ENCODE measurements at regions not wholly inside any gene's neighbourhood (a gene's known extent, or its start where the extent isn't known, plus 50 kb on each side); places are given as distances from the start of the nearest gene placed in this dataset.

DNA sequence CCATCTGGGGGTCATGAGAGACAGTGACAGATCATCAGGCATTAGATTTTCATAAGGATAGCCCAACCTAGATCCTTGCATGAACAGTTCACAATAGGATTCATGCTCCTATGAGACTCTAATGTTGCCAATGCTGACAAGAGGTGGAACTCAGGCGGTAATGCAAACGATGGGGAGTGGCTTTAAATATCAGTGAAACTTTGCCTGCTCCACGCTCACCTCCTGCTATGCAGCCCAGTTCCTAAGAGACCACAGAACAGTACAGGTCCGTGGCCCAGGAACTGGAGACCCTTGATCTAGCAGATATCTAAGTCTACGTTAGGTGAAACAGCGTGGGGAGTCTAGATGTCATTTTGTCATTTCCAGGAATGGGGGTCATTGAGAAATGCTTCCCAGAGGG is 165.7 kb downstream of the OR13H1 start:
- BruUV-seq (replicated peaks): no TSS peak
- ChIA-PET POLR2A (no interaction called here), CTCF (no interaction called here)
- Histone ChIP-seq H3K9me3 (replicated peaks; ENCODE audit: control insufficient read depth, insufficient read depth, low read length) (no peaks in the 10 kb centered on the region), H3K79me2 (ENCODE audit: control insufficient read depth, insufficient read depth, low read length) (no peaks in the 10 kb centered on the region), H3K9me1 (replicated peaks; ENCODE audit: control insufficient read depth, extremely low read depth, insufficient read depth, low read length) (no peaks in the 10 kb centered on the region), H3K9ac (replicated peaks; ENCODE audit: extremely low read depth, insufficient read depth, low read length) (no peak overlapping the region), H2AFZ (ENCODE audit: low read depth, low read length) (no peak overlapping the region), H3K27me3 (ENCODE audit: control insufficient read depth in 2 of 2, insufficient read depth in 2 of 2, low read length in 2 of 2) (no peaks in the 10 kb centered on the region), H3K4me2 (ENCODE audit: insufficient read depth, low read length) (no peak overlapping the region), H3K4me1 (ENCODE audit: control insufficient read depth, extremely low read depth, insufficient read depth, low read length) (no peaks in the 10 kb centered on the region), H3K36me3 (ENCODE audit: control insufficient read depth in 2 of 2, extremely low read depth in 1 of 2, insufficient read depth in 2 of 2, low read length in 2 of 2) (no peaks in the 10 kb centered on the region), H3K4me3 (replicated peaks in 1 of 3; ENCODE audit: insufficient read depth in 1 of 3, low read depth in 1 of 3, low read length in 3 of 3) (no peak overlapping the region), H3K27ac (ENCODE audit: insufficient read depth, low read depth, low read length) (no peak overlapping the region), H4K20me1 (replicated peaks; ENCODE audit: control insufficient read depth, extremely low read depth, insufficient read depth, low read length) (no peaks in the 10 kb centered on the region)
- TF ChIP-seq EZH2 (IDR thresholded peaks at IDR 0.05; ENCODE audit: borderline replicate concordance, low read depth, low read length, severe bottlenecking): no peak
- TF ChIP-seq FOS (IDR thresholded peaks at IDR 0.05; ENCODE audit: borderline replicate concordance, insufficient read depth, low read length): no peak
- TF ChIP-seq GATA2 (IDR thresholded peaks at IDR 0.05; ENCODE audit: insufficient read depth, insufficient read length, low read depth, low read length): no peak
- no peak for TF ChIP-seq MYC (IDR thresholded peaks at IDR 0.05; ENCODE audit: low read depth, low read length)
- TF ChIP-seq, protein P1, sequence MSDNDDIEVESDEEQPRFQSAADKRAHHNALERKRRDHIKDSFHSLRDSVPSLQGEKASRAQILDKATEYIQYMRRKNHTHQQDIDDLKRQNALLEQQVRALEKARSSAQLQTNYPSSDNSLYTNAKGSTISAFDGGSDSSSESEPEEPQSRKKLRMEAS (IDR thresholded peaks at IDR 0.05; ENCODE audit: insufficient read depth, insufficient read length): no peak
- intact Hi-C loops (cut with micrococcal nuclease): no loop called here
- FAIRE-seq (no peak), DNase-seq (ENCODE audit: low read depth, low spot score) (no peak)
- dilution Hi-C loops (cut with MboI; ENCODE audit: extremely low pct_ligation_motif_present, low sequenced_read_pairs): no loop called here

DNA sequence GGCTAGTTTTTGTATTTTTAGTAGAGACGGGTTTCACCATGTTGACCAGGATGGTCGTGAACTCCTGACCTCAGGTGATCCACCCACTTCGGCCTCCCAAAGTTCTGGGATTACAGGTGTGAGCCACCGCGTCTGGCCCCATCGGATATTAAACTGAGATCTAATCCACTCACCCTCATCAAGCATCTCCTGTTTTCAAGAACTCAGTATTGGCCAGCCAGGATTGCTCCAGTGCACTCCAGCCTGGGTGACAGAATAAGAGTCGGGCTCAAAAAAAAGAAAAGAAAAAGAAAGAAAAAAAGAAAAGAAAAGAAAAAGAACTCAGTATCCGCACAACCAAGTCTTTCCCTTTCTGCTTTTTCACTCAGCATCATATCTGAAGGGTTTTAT is 167.6 kb downstream of the OR13H1 start:
- TF ChIP-seq JUN (IDR thresholded peaks at IDR 0.05; ENCODE audit: borderline replicate concordance, insufficient read depth, insufficient read length, low read depth) (no peak), POLR2AphosphoS5 (IDR thresholded peaks at IDR 0.05; ENCODE audit: insufficient read depth, low read depth, low read length) (no peak), EZH2 (IDR thresholded peaks at IDR 0.05; ENCODE audit: borderline replicate concordance, low read depth, low read length, severe bottlenecking) (no peak), POLR2A (IDR thresholded peaks at IDR 0.05; ENCODE audit: low read depth, low read length) (no peak), GATA2 (IDR thresholded peaks at IDR 0.05; ENCODE audit: insufficient read depth, insufficient read length, low read depth, low read length) (no peak), FOS (IDR thresholded peaks at IDR 0.05; ENCODE audit: borderline replicate concordance, insufficient read depth, low read length) (no peak), MYC (IDR thresholded peaks at IDR 0.05; ENCODE audit: low read depth, low read length) (no peak)
- TF ChIP-seq, protein P1 (IDR thresholded peaks at IDR 0.05; ENCODE audit: insufficient read depth, insufficient read length): no peak
- TF ChIP-seq, protein P2, sequence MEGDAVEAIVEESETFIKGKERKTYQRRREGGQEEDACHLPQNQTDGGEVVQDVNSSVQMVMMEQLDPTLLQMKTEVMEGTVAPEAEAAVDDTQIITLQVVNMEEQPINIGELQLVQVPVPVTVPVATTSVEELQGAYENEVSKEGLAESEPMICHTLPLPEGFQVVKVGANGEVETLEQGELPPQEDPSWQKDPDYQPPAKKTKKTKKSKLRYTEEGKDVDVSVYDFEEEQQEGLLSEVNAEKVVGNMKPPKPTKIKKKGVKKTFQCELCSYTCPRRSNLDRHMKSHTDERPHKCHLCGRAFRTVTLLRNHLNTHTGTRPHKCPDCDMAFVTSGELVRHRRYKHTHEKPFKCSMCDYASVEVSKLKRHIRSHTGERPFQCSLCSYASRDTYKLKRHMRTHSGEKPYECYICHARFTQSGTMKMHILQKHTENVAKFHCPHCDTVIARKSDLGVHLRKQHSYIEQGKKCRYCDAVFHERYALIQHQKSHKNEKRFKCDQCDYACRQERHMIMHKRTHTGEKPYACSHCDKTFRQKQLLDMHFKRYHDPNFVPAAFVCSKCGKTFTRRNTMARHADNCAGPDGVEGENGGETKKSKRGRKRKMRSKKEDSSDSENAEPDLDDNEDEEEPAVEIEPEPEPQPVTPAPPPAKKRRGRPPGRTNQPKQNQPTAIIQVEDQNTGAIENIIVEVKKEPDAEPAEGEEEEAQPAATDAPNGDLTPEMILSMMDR (IDR thresholded peaks at IDR 0.05; ENCODE audit: extremely low read depth in 1 of 2, insufficient read depth in 1 of 2, low read depth in 1 of 2, low read length in 2 of 2): no peak
- FAIRE-seq (no peak), DNase-seq (ENCODE audit: low read depth, low spot score) (no peak)
- no peak overlapping the region for H3K27ac ChIP-seq (ENCODE audit: insufficient read depth, low read depth, low read length)
- POLR2A ChIA-PET: no interaction called here
- intact Hi-C loops (cut with micrococcal nuclease): no loop called here
- no peaks in the 10 kb centered on the region for H3K4me1 ChIP-seq (ENCODE audit: control insufficient read depth, extremely low read depth, insufficient read depth, low read length)
- H3K79me2 ChIP-seq (ENCODE audit: control insufficient read depth, insufficient read depth, low read length): no peaks in the 10 kb centered on the region
- H2AFZ ChIP-seq (ENCODE audit: low read depth, low read length): no peak overlapping the region
- H3K9me1 ChIP-seq (replicated peaks; ENCODE audit: control insufficient read depth, extremely low read depth, insufficient read depth, low read length): no peaks in the 10 kb centered on the region
- CTCF ChIA-PET: no interaction called here
- no peak overlapping the region for H3K4me3 ChIP-seq (replicated peaks in 1 of 3; ENCODE audit: insufficient read depth in 1 of 3, low read depth in 1 of 3, low read length in 3 of 3)
- H4K20me1 ChIP-seq (replicated peaks; ENCODE audit: control insufficient read depth, extremely low read depth, insufficient read depth, low read length): no peaks in the 10 kb centered on the region
- no peak overlapping the region for H3K4me2 ChIP-seq (ENCODE audit: insufficient read depth, low read length)
- no TSS peak for BruUV-seq (replicated peaks)
- H3K27me3 ChIP-seq (ENCODE audit: control insufficient read depth in 2 of 2, insufficient read depth in 2 of 2, low read length in 2 of 2): no peaks in the 10 kb centered on the region
- dilution Hi-C loops (cut with MboI; ENCODE audit: extremely low pct_ligation_motif_present, low sequenced_read_pairs): no loop called here
- no peaks in the 10 kb centered on the region for H3K36me3 ChIP-seq (ENCODE audit: control insufficient read depth in 2 of 2, extremely low read depth in 1 of 2, insufficient read depth in 2 of 2, low read length in 2 of 2)
- no peak overlapping the region for H3K9ac ChIP-seq (replicated peaks; ENCODE audit: extremely low read depth, insufficient read depth, low read length)
- H3K9me3 ChIP-seq (replicated peaks; ENCODE audit: control insufficient read depth, insufficient read depth, low read length): no peaks in the 10 kb centered on the region

All from endothelial cell of umbilical vein (primary cell).